HG03108 (cell line): ENCODE measurements at regions not wholly inside any gene's neighbourhood (a gene's known extent, or its start where the extent isn't known, plus 50 kb on each side); places are given as distances from the start of the nearest gene placed in this dataset.

Experiments used
- ATAC-seq: cut with Tn5 transposase; IDR thresholded peaks from one replicate; pipeline ENCODE4 v1.9.1; 2021; ENCODE audit warnings: moderate library complexity; ENCODE audit not compliant: unreplicated experiment

GRCh38 chr4:155085843-155086530 is 122.4 kb upstream of the NPY2R start:
- ATAC-seq, result no peak

- ATAC-seq, result no peak
These were observed 114.1 kb upstream of the NPY2R start for GRCh38 chr4:155094201-155094820.

- ATAC-seq, result no peak
These were observed 109.2 kb upstream of the NPY2R start for GRCh38 chr4:155099231-155099630.

- no peak for ATAC-seq
These were observed 101.8 kb upstream of the NPY2R start for GRCh38 chr4:155106629-155107028.

- no peak for ATAC-seq
These were observed 101.4 kb upstream of the NPY2R start for GRCh38 chr4:155107059-155107458.

GRCh38 chr4:155114790-155115189 is 93.6 kb upstream of the NPY2R start:
- ATAC-seq, result no peak

- ATAC-seq, result no peak
These were observed 89.4 kb upstream of the NPY2R start for GRCh38 chr4:155119006-155119405.

- ATAC-seq, result no peak
These were observed 87.9 kb upstream of the NPY2R start for GRCh38 chr4:155120536-155120935.

GRCh38 chr4:155122382-155122781 is 86.1 kb upstream of the NPY2R start:
- ATAC-seq, result no peak

GRCh38 chr4:155134136-155134535 is 74.3 kb upstream of the NPY2R start:
- ATAC-seq, result no peak

- ATAC-seq, result no peak
These were observed 67.5 kb upstream of the NPY2R start for GRCh38 chr4:155140889-155141288.

- no peak for ATAC-seq
These were observed 64.9 kb upstream of the NPY2R start for GRCh38 chr4:155143512-155143911.
